ENCODE measurements at regions not wholly inside any gene's neighbourhood (a gene's known extent, or its start where the extent isn't known, plus 50 kb on each side); places are given as distances from the start of the nearest gene placed in this dataset.

GRCh38 chr13:77480066-77480465 lies 55.4 kb upstream of the SCEL start:
- DNase-seq = no peak

- DNase-seq = no peak
Measured at GRCh38 chr13:77479326-77479725, 56.2 kb upstream of the SCEL start.

- peak; percentile 5 for DNase-seq
Measured at GRCh38 chr13:77477299-77477848, 58.1 kb upstream of the SCEL start.

- no peak for DNase-seq
Measured at GRCh38 chr13:77476456-77476855, 59.0 kb upstream of the SCEL start.

GRCh38 chr13:77475345-77476084 lies 60.0 kb upstream of the SCEL start:
- DNase-seq = no peak

- DNase-seq = no peak
Measured at GRCh38 chr13:77470986-77471385, 64.5 kb upstream of the SCEL start.

GRCh38 chr13:77466753-77467422 lies 68.6 kb upstream of the SCEL start:
- no peak for DNase-seq

- DNase-seq = no peak
Measured at GRCh38 chr13:77465603-77466195, 69.8 kb upstream of the SCEL start.

- DNase-seq = no peak
Measured at GRCh38 chr13:77460195-77460594, 75.3 kb upstream of the SCEL start.

- DNase-seq = no peak
Measured at GRCh38 chr13:77459592-77459991, 75.9 kb upstream of the SCEL start.

- DNase-seq = no peak
Measured at GRCh38 chr13:77458736-77459135, 76.8 kb upstream of the SCEL start.

- DNase-seq = no peak
Measured at GRCh38 chr13:77457966-77458365, 77.5 kb upstream of the SCEL start.

- no peak for DNase-seq
Measured at GRCh38 chr13:77456271-77456670, 79.2 kb upstream of the SCEL start.

- no peak for DNase-seq
Measured at GRCh38 chr13:77449265-77449664, 86.2 kb upstream of the SCEL start.

- DNase-seq = no peak
Measured at GRCh38 chr13:77448689-77449088, 86.8 kb upstream of the SCEL start.

- DNase-seq = no peak
Measured at GRCh38 chr13:77443511-77443910, 92.0 kb upstream of the SCEL start.

- no peak for DNase-seq
Measured at GRCh38 chr13:77437267-77437666, 98.2 kb upstream of the SCEL start.

GRCh38 chr13:77434289-77434688 lies 101.2 kb upstream of the SCEL start:
- no peak for DNase-seq

- DNase-seq = no peak
Measured at GRCh38 chr13:77431449-77431848, 104.1 kb upstream of the SCEL start.

- no peak for DNase-seq
Measured at GRCh38 chr13:77430377-77430951, 103.6 kb upstream of the MYCBP2 start.

GRCh38 chr13:77429320-77430142 lies 102.6 kb upstream of the MYCBP2 start:
- peak; percentile 48 for DNase-seq

GRCh38 chr13:77425705-77426104 lies 98.8 kb upstream of the MYCBP2 start:
- no peak for DNase-seq

- DNase-seq = no peak
Measured at GRCh38 chr13:77423296-77423695, 96.4 kb upstream of the MYCBP2 start.
